ENCODE measurements at regions not wholly inside any gene's neighbourhood (a gene's known extent, or its start where the extent isn't known, plus 50 kb on each side); places are given as distances from the start of the nearest gene placed in this dataset.
A peak's percentile ranks its signal among the peaks of the same experiment; 100 is the strongest.

DNA sequence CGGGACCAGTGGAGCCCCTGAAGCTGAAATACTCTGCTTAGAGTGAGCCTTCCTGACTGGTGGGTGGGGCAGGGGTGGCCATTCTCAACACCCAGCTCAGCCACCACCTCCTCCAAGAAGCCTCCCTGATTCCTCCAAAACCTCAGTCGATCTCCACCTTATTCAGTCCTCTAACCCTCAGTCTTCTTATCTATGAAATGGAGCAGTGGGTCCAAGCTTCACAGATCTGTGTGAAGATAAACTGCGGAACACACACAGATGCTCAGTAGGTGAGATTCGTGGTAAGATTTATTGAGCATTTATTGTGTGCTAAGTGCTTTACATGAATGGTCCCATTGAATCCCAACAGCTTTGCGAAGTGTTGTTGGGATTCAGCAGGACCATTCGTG is 93.1 kb upstream of the RUNX3 start:
- Histone ChIP-seq H3K4me3 (no peak overlapping the region), H3K27ac (peak overlapping the region in 1 of 2 donors; percentile 5)
- TF ChIP-seq, protein P1, sequence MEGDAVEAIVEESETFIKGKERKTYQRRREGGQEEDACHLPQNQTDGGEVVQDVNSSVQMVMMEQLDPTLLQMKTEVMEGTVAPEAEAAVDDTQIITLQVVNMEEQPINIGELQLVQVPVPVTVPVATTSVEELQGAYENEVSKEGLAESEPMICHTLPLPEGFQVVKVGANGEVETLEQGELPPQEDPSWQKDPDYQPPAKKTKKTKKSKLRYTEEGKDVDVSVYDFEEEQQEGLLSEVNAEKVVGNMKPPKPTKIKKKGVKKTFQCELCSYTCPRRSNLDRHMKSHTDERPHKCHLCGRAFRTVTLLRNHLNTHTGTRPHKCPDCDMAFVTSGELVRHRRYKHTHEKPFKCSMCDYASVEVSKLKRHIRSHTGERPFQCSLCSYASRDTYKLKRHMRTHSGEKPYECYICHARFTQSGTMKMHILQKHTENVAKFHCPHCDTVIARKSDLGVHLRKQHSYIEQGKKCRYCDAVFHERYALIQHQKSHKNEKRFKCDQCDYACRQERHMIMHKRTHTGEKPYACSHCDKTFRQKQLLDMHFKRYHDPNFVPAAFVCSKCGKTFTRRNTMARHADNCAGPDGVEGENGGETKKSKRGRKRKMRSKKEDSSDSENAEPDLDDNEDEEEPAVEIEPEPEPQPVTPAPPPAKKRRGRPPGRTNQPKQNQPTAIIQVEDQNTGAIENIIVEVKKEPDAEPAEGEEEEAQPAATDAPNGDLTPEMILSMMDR (IDR thresholded peaks at IDR 0.05): no peak
- no peak for DNase-seq (ENCODE audit: low spot score)

DNA sequence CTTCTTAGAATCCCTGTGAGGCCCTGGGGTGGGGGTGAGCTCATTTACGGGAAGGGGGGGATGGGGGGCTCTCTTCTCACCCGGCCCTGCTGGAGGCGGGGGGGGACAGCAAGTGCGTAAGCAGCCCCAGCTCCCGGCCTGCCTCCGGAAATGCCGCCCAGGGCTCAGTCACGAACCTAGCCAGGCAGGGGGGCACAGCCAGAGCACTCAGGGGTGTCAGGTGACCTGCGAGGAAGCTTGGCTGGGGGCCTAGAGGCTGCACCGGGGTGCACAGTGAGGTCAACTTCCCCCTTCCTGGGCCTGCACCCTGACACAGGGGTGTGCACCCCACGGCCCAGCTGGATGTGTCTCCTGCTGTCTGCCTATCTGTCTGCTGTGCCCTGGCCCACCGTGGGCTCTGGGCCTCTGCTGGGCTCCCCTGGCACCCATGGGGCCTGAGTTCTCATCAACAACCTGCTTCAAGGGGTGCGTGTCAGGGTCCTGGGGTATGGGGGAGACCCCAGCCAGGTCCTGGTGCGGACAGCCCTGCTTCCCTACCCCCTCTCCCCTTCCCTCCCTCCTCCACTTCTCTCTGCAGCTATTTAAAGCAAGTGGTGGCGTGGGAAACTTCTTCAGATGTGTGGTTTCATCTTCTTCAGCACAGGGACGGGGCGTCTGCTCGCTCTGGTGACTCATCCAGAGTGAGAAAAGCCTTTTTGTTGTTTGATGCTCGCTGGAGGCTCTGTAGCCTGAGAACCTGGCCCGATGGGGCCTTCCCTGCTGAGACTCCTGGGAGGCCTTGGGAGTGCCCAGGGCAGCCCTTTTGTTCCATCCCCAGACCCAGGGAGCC is 92.5 kb upstream of the RUNX3 start:
- TF ChIP-seq, protein P1 (IDR thresholded peaks at IDR 0.05): no peak
- Histone ChIP-seq H3K27ac (peak overlapping the region in 1 of 2 donors; percentile 5), H3K4me3 (no peak overlapping the region)
- DNase-seq (ENCODE audit: low spot score): no peak

DNA sequence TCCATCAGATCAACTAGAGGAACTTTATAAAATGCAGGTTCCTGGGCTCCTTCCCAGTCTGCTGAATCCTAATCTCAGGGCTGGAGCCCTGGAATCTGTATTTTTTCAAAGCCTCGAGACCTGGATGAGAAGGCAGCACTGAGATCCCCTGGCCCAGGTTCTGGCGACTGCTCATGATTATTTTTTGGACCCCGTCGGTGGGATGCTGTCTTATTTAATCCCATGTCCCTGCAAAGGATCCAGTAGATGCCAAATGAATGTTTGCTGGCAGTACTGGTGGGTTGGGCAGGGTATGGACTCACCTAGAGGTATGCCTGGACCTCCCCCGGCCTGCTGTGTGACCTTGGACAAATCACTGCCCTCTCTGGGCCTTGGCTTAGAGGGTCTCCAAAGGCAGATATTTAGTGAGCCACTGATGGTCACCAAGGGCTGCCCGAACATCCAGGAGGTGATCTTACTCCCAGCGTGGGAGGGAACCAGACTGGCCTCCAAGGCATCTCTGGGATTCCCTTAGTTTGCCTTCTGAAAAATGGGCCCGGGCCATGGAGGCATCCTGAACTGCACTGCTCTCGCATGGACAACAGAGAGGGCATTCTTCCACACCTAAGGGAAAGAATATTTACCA is 91.6 kb upstream of the RUNX3 start:
- TF ChIP-seq, protein P1 (IDR thresholded peaks at IDR 0.05): no peak
- Histone ChIP-seq H3K4me3 (no peak overlapping the region), H3K27ac (peak overlapping the region in 1 of 2 donors; percentile 16)
- no peak for DNase-seq (ENCODE audit: low spot score)

DNA sequence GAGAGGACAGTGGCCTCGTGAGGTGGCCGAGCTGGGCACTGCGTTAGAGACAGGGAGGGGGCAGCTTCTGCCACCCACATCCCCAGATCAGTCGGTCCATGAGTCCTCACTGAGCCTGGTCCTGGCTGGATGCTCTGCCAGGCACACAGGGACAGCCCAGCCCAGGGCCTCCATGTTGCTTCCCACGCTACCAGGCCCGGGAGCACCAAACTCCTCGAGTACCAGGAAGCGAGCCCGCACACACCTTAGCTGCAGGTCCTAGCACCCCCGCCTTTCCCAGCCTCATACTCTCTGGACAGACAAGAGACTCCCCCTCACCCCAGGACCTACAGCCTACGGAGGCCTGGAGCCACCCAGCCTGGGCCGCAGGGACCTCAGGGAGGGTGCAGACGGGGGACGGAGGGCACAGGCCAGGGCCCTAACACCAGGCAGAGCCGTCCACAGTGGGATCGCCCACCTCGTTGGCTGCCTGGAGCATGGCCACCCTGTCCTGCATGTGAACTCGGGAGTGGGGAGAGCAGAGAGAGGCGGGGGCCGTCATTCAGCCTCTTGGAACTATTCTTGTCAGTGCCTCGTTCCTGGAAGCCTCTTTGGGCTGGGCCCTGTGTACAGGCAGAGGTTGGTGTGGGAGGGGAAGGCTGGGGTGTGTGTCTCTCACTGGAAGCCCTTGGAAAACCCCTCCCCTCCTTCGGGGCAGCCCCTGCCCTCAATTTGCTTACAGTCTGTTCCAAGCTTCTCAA is 90.9 kb upstream of the RUNX3 start:
- TF ChIP-seq, protein P1 (IDR thresholded peaks at IDR 0.05): no peak

DNA sequence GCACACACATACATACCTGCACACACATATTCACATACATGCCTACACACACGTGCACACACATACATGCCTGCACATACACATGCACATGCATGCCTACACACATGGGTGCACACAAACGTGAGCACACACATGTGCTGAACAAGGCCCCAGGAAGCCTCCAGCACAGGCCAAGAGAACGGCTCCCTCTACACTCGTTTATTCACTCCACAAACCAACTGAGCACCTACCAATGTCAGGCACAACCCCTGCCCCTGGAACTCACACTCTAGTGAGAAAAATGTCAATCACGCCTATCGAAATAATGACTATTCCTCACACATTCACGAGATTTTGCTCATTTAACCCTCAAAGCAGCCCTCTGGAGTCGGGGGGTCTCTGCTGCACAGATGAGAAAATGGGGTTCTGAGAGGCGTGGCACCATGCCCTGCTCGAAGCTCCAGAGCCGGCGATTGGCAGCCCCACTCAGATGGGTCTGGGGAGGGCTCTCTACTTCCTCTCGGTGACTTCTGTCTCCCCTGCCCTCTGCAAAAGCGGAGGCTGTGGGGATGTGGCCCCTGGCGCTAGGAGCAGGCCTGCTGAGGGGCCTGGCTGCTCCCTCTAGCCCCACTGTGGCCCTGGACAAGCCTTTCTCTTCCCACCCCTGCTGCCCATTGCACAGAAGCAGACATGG is 90.2 kb upstream of the RUNX3 start:
- DNase-seq (ENCODE audit: low spot score): no peak
- TF ChIP-seq, protein P1 (IDR thresholded peaks at IDR 0.05): no peak
- no peak overlapping the region for H3K4me3 ChIP-seq
- no peak overlapping the region for H3K27ac ChIP-seq

More for the DNA sequence above, 90.9 kb upstream of the RUNX3 start:
- DNase-seq (ENCODE audit: low spot score): no peak
- Histone ChIP-seq H3K4me3 (no peak overlapping the region), H3K27ac (no peak overlapping the region)

DNA sequence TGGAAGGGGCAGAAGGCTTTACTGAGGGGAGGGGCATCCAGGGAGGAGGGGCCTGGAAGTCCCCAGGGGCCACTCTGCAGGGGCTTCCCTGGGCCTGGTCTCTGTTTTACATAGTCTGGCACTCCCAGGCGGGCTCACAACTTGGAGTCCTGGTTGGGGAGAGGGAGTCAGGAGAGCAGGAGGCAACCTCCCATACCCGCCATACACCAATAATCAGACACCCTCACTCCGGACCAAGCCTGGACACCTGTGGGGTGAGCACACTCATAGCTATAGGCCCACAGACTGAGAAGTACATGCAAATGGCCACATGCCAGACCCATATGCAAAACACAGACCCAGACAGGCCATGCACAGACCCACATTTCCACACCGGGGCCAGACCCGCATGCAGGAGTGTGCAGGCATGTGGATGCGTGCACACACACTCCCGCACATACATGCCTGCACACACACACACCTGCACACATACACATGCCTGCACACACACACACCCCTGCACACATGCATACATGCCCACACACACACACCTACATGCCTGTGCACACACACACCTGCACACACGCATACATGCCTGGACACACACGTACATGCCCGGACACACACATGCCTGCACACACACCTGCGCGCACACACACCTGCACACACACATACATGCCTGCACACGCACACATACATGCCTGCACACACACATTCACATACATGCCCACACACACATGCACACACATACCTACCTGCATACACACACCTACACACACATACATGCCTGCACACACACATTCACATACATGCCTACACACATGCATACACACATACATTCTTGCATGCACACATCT is 89.5 kb upstream of the RUNX3 start:
- TF ChIP-seq, protein P1 (IDR thresholded peaks at IDR 0.05): no peak
- Histone ChIP-seq H3K27ac (no peak overlapping the region), H3K4me3 (no peak overlapping the region)
- DNase-seq (ENCODE audit: low spot score): no peak
